NCI-H345 treated with DMSO at 0.1 percent for 48 hours (cell line): ENCODE measurements at regions not wholly inside any gene's neighbourhood (a gene's known extent, or its start where the extent isn't known, plus 50 kb on each side); places are given as distances from the start of the nearest gene placed in this dataset.

ENCODE experiments used
- DNase-seq: peaks from one replicate; lab custom pipeline; 2025; ENCODE audit not compliant: unreplicated experiment; lab: John Stamatoyannopoulos, UW

DNA sequence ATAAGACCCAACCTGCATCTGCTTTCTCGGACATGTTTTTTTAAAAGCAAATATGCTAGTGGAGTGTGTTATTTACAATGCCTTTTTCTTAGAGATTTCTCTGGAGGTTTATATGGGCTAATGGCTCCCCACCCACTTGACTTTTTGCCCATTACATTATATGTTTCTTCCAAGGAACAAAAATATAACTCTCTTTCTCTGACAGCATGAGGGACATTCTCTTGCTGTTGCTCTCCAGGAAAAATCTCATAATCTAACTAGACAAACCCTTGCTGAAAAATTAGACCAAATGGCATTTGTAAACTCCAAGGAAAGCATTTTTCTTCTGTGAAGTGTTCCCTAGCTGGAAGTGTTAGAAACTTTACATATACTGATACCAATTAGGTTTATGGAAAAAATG is 213.7 kb downstream of the PRL start:
- DNase-seq, result no peak

DNA sequence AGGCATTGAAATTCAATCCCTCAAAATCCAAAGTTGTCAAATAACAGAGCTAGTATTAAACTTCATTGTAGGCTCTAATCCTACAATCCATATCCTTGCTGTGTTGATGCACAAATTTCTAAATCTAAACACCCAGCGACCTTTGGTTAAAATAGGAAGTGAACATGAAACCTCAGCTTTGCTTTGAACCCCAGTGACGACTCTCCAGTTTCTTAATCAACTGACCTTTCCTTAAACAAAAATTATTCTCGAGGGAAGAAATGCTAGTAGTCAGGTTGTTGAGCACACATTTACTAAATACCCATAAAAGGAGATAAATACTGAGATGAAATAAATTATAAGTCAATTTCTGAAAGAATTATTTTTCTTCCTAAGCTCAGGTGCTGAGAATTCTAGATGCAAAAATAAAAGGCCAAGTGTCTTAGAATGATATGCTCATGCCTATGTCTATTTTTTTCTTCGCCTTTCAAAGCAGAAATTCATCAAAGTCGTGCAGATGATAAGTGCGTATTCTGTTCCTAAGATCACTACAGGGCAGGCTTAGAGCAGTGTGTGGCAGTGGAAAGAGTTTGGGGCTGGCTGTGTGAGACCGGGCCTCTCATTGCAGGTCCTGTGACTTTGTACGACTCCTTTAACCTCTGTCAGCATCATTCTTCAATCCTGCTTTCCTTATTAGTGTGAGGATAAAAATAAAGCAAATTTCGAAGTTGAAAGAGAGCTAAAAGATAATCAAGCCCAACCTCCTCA is 208.7 kb downstream of the PRL start:
- no peak for DNase-seq

GRCh38 chr6:22091424-22091948 is 205.3 kb downstream of the PRL start:
- no peak for DNase-seq

DNA sequence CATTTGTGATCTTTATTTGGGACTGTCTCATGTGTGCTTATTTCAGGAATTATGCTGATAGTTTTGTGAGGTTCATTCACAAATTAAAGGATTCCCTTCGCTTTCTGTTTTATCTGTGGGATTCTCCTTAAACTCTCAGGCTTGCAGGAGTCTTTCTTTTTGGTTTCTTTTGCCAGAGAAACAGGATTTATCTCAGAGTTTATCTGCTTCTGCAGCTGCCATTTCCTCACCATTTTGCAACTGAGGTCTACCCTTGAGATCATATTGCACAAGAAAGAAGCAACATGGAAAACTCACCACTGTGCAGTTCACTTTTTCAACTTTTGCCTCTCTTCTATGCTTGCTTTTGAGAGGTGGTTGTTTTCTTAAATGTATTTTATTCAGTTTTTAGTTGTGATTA is 201.0 kb downstream of the PRL start:
- DNase-seq, result no peak

DNA sequence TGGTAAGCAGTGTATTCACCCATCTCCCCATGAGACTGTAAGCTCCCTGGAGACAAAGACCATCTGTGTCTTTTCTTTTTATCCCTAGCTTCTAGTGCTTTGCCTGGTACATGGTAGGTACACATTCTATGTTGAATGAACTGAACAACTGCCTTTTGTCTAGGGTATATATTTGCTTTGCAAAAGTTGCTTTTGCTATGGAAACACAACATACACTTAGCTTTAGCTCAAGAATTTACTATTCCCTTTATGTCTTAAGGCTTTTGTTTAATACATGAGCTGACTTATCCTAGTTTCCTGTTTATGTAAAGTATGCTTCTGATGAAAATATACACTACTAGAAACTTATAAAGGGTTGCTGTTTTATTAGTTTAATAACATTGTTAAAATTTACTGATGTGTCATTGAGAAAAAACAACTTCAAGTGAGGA is 198.2 kb downstream of the PRL start:
- no peak for DNase-seq

GRCh38 chr6:22099231-22099630 is 197.6 kb downstream of the PRL start:
- no peak for DNase-seq

GRCh38 chr6:22099923-22100322 is 196.9 kb downstream of the PRL start:
- no peak for DNase-seq

GRCh38 chr6:22101163-22101562 is 195.7 kb downstream of the PRL start:
- no peak for DNase-seq

- DNase-seq, result no peak
Measured at GRCh38 chr6:22102671-22103070, 194.2 kb downstream of the PRL start.

GRCh38 chr6:22106451-22106850 is 190.4 kb downstream of the PRL start:
- no peak for DNase-seq

DNA sequence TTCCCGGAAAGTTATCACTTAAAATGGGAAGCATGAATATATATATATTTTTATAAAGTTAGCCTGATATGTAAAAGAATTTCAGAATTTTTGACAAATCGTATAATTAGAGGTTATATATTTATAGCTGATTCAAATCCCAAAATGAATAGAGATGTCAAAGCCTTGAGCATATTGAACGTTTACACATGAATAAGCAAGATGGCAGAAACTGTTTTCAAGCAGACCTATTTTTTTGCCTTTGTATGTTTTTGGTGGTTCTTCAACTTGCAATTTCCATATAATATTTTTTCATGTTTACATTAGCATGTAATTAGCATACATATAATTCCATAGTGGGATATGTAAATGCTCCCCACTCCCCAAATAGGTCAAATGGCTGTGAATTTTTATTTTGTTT is 189.9 kb downstream of the PRL start:
- no peak for DNase-seq

DNA sequence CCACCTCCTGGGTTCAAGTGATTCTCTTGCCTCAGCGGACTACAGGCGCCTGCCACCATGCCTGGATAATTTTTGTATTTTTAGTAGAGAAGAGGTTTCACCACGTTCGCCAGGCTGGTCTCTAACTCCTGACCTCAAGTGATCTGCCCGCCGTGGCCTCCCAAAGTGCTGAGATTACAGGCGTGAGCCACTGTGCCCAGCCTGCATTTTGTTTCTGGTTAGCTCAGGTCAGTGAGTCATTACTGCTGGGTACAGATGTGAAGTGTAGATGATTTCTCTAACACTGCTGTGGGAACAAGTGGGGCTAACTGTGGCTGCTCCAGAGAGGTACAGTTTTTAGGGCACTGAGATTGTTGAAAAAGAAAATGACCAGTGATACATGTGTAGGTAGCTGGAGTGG is 188.6 kb downstream of the PRL start:
- DNase-seq, result no peak

DNA sequence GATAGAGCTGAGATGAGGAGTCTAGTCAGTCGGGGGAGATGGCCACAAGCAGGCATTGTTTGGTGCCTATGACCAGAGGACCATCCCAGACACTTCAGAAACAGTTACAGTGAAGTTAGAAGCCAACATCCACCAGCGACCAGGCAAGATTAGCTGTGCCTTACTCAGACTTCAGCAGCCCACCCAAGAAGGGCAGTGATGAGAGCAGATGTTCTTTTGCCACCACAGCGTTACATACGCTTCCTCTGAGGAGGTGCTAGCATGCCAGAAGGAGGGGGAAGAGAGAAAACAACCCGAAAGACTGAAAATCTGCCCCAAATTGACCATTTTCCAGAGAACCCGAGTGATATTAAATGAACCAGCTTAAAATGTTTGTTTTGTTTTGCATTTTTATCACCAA is 186.8 kb downstream of the PRL start:
- no peak for DNase-seq

DNA sequence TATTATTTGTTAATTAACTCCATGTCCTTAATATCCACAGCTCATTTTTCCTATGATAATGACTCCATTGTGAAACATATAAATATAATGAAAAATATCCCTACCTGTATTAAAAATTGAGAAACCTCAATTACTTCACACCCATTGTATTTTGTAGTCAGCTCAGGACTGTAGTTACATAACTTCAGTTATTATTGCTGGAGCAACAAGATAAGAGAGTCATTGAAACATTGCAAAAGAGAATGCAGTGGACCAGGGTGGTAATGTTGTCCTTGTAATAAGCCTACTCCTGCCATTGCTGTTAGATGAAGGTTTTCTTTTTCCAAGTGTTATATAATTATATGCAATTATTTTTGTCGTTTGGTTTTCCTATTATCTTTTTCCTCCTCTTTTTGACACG is 184.4 kb downstream of the PRL start:
- DNase-seq, result no peak

- no peak for DNase-seq
Measured at GRCh38 chr6:22113026-22113766, 183.6 kb downstream of the PRL start.

GRCh38 chr6:22115559-22115958 is 181.3 kb downstream of the PRL start:
- no peak for DNase-seq

GRCh38 chr6:22117631-22118030 is 179.2 kb downstream of the PRL start:
- DNase-seq, result no peak

DNA sequence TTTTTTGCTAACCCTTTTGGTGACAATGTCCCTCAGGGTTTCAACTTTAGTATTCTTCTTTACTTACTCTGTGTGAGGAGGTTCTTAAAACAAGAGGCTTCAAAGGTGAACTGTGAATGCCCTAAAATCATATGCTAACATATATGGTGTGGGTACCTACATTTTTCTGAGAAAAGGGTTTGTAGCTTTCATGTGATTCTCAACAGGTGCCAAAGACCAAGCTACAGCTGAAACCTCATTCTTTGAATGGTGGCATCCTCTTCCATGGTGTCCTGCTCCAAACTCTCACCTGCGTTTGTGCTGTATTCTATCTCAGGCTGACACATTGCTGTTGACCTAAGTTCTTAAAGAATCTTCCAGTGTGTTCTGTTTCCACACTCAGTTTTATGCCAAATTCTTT is 177.3 kb downstream of the PRL start:
- no peak for DNase-seq

GRCh38 chr6:22124756-22125155 is 172.1 kb downstream of the PRL start:
- no peak for DNase-seq

- DNase-seq, result no peak
Measured at GRCh38 chr6:22126910-22127309, 169.9 kb downstream of the PRL start.

- no peak for DNase-seq
Measured at GRCh38 chr6:22129751-22130150, 167.1 kb downstream of the PRL start.

DNA sequence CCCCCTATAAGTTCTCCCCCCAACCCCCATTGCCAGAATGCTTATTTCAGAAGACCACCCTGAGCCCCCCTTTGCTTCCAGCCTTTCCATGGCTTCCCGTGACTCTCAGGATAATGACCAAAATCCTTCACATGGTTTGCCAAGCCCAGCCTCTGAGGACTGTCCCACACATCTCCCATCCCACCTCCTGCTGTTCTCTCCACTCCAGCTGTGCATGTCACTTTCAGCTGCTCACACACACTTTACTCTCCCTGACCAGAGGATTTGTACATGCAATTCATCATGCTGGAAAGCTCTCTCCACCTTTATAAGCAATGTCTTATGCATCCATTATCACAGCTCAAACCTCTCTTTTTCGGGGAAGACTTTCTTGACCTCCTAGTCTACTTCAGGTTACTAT is 164.2 kb downstream of the PRL start:
- no peak for DNase-seq
